SIG-M5 treated with dmso at 0.1 percent for 504 hours (cell line): ENCODE measurements at regions not wholly inside any gene's neighbourhood (a gene's known extent, or its start where the extent isn't known, plus 50 kb on each side); places are given as distances from the start of the nearest gene placed in this dataset.

Experiments used
- DNase-seq: peaks from one replicate; lab custom pipeline; 2025; ENCODE audit not compliant: unreplicated experiment; lab: John Stamatoyannopoulos, UW

- DNase-seq: no peak
Observed at GRCh38 chr11:116482716-116483115, 290.1 kb downstream of the BUD13 start.

GRCh38 chr11:116481126-116481675, 291.6 kb downstream of the BUD13 start:
- no peak for DNase-seq

- DNase-seq: no peak
Observed at GRCh38 chr11:116478669-116479668, 293.8 kb downstream of the BUD13 start.

- DNase-seq: no peak
Observed at GRCh38 chr11:116478205-116478604, 294.6 kb downstream of the BUD13 start.

- DNase-seq: no peak
Observed at GRCh38 chr11:116473790-116474346, 298.9 kb downstream of the BUD13 start.

DNA sequence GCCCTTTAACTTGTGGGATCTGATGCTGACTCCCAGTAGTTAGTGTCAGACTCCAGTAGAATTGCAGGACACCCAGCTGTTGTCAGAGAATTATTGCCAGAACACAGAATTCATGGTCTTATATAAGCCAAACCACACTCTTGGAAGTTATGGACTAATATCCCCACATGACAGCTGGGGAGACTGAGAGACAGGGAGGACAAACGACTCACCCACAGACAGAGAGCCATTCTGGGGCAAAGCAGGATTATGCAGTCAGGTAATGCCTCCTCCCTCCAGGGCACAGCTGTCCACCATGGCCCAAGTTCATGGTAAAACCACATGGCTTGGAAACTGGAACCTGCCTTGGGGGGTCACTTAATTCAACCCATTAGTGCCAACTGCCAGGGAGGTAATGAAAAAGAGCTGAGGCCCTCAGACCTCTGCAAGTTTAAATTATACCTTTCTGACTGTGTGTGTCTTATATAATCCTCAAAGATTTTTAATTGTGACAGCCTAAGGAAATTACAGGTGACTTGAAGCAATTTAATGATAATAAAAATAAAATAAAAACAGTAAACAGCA, 299.5 kb downstream of the BUD13 start:
- no peak for DNase-seq

DNA sequence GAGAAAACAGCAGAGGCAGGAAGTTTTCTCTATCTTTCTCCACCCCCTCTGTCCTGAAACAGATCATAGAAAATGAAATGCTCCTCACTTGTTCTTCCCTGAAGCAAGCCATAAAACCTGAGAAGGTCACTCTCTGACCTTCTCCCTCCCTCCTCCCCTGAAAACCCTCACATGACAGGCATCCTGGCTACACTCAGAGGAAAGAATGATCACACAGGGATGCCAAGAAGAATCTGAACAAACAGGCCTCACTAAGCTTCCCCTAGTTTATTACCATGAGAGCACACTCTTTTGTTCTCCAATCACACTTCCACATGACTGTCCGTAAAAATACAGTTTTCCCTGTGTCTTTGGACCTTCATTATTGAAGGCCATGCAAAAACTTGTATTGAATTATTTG, 300.1 kb downstream of the BUD13 start:
- no peak for DNase-seq

DNA sequence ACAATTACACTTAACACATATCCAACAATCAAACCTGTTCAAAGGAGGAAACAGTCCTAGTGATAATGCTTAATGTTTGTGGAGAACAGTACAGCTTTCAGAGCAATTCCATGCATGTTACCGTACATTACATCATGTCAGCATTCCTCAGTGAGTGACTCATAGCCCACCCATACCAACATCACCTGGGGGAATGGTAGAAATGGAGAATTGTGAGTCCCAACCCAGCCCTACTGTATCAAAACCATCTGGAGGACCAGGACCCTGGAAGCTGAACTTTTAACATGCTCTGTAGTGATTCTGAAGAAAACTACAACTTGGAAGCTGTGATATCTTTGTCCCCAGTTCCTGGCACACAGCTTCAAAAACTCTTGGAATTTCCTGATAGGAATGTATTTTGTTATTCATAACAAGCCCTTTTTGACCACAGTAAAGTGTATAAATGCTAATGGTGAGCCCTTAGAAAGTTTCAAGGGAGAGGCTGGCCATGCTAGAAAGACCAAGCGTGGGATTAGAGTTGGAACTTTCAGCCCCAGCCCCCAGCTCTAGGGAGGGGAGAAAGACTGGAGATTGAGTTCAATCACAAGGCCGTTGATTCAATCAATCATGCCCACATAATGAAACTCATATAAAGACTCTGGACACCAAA, 301.1 kb downstream of the BUD13 start:
- DNase-seq: no peak

DNA sequence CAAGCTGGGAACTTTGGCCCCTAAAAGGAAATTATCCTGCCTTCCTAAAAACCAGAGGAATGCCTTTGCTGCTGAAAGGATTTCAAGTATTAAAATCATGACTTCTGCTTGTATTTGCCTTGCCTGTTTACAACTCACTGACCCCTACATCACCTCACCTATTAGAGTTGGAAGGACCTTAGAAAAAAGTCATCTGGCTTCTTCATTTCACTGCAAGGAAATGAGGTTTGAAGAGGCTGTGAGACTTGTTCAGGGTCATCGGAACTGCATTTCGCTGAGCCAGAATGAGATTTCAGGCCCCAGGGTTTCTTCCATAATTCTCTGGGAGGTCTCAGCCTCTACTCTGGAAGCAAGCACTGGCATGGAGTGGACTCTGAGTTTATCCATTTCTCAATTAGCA, 304.1 kb downstream of the BUD13 start:
- no peak for DNase-seq

GRCh38 chr11:116467823-116468222, 305.0 kb downstream of the BUD13 start:
- no peak for DNase-seq

GRCh38 chr11:116466801-116467200, 306.0 kb downstream of the BUD13 start:
- DNase-seq: no peak

DNA sequence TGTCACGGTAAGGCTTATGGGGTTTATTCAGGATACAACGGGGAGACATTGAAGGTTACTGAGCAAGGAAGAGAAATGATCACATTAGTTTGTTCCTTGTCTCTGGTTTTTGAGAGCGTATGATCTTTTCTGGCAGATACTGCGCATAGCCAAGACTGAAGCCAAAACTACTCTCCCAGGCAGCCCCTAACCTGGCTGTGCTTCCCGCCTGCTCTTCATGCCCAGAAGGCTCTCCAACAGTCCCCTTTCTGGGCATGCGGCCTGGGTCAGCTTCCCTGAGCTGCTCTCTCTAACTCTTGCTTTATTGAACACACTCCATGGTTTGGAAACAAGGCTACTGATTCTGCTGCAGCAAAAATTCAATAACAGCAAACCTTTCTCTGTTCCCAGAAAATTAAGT, 306.6 kb downstream of the BUD13 start:
- DNase-seq: no peak

DNA sequence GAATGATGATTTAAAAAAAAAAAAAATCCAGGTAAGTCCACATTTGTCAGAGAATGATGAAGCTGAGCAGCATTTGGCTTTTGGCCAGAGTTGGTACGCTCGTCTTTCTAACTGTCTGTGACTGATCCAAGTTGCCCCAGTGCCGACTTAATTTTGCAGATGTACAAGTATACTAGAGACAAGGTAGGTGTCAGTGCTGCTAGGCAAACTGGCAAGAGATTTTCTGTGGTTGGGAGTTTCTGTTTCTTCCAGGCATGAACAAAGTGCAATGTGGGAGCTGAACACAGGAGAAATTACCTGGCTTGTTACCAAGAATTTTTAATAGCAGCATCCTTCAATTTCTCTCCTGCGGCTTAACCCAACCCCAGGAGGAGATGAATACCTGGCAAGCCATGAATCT, 307.7 kb downstream of the BUD13 start:
- no peak for DNase-seq

DNA sequence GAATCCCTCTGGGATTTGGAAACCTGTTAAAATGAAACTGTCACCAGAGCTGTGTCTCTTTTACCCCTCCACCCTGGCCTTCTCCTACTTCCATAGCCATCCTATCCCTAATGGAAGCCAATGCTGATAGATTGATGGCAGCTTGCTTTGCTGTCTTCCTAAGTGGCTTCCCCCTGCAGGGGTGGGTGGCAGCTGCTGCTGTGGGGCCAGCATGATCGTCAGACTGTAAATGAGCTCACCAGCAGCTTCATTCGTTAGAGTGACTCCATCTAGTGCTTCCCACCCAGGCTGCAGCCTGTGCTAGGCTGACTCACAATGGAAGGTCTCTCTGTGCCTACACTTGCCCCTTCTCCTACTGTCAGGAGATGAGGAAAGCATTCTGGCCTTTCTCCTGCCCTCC, 311.0 kb downstream of the BUD13 start:
- no peak for DNase-seq

DNA sequence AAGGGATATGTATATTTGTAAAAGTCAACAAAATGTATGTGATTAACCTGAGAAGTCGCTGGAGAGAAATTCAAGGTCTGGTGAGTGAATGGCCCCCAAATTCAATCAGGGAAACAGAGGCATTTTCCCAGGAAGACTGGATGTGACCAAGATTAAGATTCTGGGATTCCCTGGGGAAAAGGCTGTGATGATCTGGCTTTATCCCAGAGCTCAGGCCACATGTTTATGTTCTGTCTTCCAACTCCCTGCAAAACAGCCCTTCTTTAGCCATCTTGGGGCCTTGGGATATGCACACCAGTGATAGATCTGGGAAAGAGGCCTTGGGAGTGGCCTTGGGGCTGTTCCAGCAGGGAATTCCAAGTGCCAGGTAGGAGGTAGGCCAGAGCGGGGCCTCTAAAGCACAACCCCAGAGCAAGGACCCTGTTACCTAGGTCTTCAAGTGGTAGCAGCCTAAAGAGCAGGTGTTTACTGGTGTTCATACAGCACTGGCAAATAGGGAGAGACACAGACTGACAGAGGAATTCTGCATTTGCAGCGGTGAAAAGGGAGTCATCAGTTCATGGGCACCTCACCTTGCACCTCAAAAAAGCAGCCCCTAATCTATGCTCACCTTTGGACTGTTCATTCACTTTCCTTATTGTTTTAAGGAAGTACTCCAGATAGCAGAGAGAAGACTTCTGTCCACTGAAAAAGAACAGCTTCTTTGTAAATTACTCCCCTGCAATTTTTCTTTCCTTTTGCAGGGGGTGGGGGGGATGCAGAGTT, 312.4 kb downstream of the BUD13 start:
- DNase-seq: no peak

DNA sequence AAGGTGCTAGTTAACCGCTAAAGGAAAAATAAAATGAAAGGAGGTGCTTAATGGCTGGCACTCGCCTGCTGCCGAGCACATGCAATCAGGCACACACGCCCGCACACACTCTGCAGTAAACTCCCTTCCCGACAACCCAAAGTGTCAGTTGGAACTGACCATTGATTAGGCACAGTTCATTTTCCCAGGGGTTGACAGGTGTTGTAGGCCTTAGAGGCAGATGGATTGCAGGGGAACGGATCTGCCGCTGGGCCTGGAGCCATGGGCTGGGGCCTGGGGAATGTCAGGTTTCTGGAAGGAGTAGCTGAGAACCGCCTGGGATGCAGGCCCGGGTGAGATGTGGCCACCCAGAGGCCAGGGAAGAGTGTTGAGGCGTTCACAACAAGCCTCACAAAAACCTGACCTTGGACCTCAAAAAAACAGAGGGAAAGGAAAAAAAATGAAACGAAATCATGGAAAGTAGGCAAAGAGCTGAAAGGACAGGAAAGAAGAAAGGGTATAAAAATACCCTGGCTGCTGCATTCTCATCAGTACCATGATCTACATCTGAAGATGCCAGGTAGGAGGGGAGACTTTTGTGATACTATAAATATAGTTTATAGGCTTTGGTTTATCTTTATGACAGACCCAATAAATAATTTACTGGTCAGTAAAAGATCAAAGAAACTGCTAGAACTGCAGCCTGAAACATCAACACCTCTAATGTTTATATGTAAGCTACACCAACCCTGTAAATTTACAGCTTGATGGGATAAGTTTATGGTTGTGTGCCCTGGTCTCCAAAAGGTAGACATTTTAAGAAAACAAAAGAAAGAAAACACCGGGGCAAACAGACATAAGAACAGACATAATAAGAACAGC, 313.4 kb downstream of the BUD13 start:
- DNase-seq: no peak

DNA sequence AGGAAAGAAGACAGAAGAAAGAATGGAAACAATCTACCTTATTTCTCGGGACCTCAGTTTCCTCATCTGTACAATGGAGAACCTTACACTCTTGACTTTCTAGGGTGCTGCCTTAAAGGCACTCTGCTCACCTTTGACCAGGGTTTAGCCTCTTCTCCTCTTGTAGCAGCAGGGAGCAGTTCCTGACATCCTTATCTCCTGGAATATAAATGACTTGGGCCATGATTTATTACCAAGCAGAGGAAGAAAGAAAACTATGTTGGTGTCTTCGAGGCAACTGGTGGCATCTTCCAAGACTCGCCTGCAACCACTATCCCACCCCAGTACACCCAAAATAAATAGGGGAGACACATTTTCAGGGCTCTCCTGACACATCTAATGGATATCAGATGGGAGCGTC, 314.2 kb downstream of the BUD13 start:
- no peak for DNase-seq

DNA sequence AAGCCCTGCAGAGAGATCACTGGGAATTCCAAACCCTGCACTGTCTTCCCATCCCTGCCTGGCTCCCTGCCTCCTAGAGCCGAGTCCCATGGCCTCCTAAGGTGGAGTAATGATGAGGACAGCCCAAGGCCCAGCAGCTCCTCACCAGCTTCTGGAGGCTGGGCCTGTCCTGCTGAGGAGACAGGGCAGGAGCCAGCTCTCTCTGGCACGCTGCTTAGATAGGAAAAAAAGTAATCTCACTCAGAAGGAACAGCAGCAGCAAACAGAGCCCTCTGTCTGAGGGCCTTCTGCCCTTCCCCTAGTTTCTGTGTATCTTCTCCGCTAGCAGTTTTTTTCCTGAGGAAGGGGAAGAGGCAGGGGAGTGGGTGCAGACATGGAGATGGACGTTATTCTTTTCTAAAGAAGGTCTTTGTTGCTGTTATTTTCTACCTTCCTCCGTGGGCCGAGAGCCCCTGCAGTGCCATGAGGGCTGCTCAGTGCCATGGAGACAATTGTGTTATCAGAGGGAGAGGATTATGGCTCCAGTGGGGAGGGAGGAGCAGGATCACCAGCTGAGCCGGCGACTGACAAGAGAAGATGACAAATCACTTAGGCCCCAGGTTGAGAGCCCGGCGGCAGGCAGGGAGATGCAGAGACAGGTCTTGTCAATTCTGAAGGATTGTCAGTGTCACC, 315.3 kb downstream of the BUD13 start:
- no peak for DNase-seq

DNA sequence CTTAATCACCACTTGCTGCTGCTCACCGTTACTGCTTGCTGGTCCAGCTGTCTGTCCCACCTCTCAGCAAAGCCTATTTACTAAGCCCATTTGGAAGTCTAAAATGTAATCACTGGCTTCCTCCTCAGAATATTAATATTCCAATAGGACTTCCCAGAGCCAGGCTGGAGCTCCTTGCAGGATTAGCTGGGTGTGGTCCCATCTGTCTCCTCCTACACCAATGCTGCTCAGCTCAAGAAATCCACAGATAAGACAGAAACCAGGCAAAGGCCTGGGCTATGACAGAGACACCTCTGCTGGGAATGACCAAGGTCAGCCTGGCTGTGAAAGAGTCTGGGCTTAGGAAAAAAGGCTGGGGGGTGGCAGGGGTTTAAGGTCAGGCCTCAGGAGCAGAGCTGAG, 317.8 kb downstream of the BUD13 start:
- DNase-seq: no peak
